ENCODE measurements at regions not wholly inside any gene's neighbourhood (a gene's known extent, or its start where the extent isn't known, plus 50 kb on each side); places are given as distances from the start of the nearest gene placed in this dataset.

DNA sequence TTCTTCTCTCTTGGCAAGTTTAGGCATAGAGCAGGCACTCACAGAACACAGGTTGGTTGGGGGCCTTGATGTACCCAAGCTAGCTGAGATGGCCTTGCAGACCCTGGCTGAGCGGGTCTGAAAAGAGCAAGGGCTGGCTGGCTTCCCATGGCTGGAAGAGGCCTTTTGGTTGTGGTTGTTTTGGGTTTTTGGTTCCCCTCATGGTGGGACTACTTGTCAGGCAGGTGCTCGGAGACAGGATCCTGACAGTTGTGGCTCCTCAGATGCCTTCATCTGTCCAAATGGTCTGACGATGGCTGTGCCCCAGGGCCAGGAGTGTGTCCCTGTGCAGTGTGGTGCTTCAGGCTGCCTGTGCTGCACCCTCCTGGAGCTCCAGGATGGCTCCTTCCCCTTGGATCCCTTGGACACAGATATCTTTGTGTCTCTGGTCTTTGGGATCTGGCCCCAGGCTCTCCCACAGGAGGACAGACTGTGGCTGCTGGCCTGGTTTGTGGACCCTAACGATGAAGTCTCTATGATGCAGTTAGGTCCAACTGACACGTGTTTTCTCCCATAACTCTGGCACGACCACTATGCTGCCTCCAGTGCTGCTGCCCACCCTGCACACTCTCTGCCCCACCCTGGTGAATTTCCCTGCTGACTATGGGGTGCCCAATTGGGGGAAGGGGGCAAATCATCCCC is 321.5 kb upstream of the ZNF32 start:
- DNase-seq (ENCODE audit: low read depth): no peak

DNA sequence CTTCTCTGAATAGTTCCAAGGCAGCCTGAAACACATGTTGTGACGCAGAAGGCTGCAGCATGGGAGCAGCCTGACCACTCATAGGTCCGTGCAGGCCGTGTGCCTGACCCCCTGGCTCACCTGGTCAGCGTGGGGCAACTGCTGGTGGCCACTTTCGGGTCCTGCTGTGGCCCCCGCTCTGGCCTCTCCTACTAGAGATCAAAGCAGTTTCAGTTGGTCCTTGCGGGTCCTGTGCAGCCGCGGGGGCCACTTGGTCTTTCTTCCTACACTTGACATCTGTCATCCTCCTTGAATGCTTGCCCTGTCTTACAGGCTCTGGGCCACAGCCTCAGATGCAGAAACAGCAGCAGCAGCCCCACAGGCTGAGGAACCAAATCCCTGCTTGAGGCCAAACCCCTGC is 320.8 kb upstream of the ZNF32 start:
- no peak for DNase-seq (ENCODE audit: low read depth)

DNA sequence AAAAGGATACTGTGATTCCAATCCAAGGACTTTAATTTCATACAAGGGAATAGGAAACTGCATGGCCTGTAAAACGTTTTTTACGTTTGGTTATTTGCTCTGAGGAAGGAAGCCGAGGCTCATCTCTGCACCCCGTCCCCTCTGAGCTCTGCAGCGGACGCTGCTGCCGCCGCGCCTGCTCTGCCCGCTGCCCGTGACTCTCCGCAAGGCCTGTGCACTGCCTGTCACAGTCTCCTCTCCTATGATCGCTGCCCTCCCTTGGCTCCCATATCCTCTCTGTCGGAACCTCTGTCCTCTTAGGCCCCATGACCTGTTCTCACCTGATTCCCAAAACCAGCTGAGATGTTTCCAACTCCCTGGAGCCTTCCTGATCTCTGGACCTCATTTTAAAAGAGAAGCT is 320.3 kb upstream of the ZNF32 start:
- DNase-seq (ENCODE audit: low read depth): no peak

DNA sequence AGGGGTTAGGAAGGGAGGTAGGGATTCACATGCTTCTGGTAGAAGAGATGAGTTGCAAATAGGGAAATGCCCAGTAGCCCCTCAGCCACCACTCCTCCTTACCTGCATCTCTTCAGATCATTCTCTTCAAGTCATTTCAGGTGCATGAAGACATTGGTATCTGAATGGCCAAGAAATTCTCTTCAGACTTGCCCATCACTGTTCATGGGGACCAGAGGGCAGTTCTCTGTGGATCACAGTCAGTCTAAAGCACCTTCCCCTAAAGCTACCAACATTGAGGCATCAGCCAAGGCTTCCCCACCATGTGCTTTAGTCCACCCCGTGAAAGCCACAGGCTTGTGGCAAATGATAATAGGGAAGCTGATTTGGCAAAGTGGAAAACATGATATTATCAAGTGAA is 319.4 kb upstream of the ZNF32 start:
- DNase-seq (ENCODE audit: low read depth): no peak

DNA sequence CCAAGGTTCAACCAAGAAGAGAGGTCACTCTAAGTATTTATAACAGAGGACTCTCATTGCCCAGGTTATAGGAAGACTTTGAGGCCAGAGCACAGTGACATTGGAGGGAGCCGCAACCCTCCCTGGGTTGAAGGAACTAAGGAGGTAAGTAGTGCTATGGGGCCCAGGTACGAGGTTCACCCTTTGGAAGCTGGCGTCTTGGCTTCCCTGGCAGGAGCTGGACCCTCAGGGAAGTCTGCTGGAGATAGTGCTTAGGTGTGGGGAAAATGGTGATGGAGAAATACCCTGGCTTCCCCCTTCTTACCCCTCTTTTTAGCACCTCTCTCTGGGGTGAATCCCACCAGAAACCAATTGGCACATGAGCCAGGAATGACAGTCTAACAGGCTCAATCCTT is 317.9 kb upstream of the ZNF32 start:
- DNase-seq (ENCODE audit: low read depth): no peak

DNA sequence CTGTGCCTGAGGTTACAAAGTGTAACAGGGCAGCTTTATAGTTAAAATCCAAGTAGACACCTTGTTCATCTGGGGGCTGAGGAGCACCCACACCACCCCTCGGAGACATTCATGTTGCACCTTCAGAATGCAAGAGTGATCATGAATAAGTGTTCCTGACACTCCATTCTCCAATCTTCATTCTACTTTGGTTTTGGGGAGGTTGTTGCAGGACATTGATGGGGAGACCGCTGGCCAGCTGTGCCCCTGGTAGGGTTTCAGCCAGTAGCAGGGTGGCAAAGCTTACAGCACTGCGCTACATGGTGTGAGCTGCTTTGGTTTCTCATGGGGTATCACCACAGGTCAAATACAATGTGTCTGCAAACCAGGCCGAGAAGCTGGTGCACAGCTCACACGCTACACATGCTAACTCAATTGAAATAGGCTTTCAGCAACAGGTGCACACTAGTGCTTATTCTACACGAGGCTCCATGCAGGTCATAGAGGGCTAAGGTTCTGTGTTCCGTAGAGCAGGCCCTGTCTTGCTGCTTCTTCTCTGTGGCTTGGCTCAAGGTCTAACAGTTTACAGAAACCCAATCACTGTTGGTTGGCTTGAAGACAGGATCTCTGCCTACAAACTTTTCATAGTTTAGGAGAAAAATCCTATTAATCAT is 317.4 kb upstream of the ZNF32 start:
- no peak for DNase-seq (ENCODE audit: low read depth)

DNA sequence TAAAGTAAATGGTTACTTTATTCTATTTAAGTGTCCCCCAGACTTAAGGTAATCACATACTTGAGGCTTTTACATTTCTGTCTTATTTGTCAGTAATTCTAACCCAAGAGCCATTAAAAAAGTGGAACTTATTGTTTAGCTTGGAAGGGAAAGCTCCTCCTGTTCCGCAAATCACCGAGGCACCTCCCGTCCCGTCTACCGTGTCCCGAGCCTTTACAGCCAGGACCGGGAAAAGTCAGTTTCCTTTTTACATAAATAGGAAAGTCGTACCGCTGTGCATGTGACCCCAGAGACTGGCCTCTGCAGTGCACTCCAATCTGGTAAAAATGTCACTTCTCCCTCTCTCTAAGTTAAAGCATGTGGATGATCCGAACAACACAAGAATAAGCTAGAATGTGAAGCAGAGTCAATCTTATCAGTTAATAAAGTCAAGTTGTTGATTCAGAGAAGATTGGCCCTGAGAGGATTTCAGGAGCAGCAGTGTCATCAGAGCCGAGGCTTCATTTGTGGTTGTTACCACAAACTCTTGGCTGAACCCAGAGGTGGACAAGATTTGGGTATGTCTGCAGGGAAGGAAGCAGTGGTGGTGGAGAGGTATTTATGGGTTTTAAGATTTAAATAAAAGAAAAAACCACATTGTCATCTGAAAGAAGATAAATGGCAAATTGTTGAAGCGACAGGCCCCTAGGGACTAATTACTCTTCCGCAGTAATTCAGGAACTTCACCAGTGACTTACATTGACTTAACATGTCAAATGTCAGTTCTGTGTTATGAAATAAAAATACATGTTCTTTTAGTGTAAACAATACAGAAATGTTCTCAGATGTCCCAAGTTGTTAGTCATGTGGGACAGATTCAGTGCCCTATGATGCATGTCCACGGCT is 316.6 kb upstream of the ZNF32 start:
- DNase-seq (ENCODE audit: low read depth): no peak

DNA sequence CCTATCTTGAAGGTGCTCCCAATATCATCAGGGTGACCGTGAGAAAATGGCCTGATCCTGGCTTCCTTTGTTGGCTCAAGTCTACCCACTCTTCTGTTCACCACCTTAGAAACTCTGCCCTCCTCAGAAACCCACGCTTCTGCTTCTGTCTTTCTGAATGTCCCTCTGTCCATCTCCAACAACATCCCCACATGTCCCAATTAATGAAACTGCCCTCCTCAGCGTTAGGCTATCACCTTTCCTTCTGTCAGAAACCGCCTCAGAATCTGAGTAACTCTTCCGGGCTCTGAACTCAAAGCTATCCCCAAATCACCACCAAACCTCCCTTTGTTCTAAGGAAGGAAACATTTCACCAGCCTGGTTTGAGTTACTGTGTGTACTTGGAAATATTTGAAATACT is 315.8 kb upstream of the ZNF32 start:
- DNase-seq (ENCODE audit: low read depth): no peak

DNA sequence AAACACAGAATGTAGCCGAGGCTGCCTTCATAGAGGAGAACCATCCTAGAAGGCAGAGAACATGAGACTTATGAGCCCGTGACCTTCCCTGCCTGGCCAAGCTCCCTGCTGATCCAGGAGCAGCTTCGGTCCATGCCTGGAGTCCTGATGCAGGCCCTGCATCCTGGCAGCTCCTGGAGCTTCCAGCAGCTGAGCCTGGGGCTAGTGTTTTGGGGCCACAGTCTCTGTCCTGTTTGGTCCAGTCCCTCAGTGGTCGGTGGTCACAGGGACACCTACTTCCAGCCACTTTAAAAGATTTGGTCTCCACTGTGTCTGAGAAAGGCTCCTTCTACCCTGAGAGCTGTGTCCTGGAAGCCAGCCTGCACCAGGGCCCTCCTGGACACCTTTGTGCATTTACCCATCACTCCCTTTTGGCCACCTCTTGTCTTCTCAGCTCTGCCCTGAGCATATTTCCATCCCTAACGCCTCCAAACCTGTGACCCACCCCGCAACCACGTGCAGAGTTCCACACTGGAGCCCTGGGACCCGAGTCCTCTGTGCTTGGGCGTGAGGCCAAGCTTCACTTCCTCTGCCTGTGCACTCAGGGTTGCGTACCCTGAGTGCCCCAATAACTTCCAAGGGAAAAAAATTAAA is 315.2 kb upstream of the ZNF32 start:
- DNase-seq (ENCODE audit: low read depth): no peak

DNA sequence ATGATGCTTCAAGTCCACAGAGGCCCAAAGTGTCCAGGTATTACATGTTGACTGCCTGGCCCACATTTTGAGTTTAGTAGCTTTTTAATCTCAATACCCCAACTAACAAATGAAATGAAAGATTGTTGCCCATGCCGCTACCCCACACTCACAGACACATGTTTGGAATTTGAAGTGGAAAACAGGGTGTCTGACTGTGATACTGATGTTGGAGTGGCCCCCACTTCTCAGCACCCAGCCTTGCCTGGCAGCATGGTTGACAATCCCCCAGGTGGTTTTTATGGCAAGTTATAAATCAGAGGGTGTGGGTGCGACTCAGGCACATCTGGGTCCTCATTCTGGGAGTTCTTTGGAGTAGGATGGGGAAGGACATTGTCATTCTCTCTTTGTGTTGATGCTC is 314.7 kb upstream of the ZNF32 start:
- no peak for DNase-seq (ENCODE audit: low read depth)

DNA sequence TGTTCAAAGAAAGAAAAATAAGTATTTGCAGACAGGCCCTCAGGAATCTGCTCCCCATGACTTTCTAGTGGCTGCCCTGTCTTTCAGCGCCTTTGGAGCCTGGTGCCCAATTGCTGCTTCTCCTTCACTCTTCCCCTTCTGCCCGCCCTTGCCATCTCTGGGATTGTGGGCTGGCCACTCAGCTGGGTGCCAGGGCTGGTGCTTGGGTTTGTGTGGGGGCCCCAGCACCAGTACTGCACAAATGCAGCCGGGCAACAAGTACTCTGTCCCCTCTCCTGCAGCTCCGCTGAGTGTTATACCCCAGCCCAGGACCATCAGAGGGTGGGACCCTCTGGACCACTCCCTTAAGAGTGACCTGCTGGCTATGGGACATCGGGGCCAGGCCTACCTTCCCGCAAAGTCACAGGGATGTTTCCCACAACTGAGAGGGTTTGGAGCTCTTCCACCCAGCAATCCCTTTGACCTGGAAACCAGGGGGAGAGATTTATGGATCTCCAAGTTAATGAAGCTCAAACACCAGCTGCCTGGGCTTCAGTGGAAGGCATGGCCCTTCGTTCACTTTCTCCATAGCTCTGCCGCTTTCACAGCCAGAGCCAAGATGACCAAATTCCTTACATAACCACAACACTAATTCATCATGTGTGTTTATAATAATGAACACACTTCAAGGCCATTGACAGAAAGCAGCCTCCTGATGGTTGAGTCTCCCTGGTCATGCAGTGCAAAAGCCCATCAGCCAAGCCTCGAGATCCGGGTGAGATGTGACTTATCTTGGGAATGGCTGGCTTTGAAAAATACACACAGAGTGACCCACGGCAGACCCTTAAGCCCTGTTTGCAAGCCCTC is 313.9 kb upstream of the ZNF32 start:
- DNase-seq (ENCODE audit: low read depth): no peak

DNA sequence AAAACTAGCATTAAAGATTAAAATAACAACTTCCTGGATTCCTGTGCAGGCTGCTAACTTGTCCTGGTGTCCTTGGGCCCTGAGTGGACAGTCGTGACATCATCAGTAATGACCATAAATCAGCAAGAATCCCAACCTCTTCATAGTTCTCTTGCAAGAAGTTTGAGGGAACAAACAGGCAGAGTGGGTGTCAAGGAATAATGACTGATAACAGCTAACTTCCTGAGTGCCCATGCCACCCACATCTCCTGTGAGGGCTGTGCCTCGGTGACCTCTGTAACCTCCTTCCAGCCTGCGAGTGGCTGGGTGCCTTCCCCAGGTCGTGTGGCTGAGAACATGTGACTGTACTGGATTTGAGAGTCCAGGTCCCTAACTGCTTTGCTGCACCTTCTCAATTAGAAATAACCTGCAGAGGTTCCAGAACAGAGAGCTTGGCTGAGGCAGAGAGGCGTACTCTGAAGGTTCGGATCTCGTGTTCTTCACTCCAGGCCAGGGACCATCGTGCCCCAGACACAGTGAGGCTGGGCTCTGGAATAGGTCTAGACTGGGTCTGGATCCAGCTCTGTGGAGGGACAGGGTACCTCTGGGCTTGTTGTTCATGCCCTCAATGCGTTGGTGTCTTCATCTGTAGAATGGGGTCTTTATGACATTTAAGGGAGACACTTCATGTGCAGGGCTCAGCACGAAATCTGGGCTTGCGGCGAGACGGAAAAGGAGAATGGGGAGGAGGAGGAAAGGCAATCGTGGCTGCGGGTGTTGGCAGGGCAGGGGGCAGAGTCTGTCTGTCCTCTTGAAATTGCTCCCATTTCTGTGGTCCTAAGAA is 313.1 kb upstream of the ZNF32 start:
- no peak for DNase-seq (ENCODE audit: low read depth)

DNA sequence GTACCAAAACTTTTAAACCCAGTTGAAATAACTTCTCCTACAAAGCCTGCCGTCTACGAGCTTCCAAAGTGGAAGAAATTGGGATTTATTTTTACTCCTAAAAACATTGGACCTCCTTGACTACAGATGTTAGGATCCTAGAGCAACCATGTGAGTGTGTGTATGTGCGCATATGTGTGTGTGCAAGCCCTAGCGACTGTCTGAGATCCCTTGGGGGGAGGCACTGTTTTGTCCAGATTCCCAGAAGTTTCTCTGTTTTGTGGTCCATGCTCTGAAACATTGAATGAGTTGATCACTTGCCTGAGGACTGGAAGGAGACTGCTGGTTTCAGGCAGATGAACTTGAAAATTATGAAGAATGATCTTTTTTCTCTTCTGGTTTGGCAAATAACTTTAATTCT is 312.3 kb upstream of the ZNF32 start:
- DNase-seq (ENCODE audit: low read depth): no peak

DNA sequence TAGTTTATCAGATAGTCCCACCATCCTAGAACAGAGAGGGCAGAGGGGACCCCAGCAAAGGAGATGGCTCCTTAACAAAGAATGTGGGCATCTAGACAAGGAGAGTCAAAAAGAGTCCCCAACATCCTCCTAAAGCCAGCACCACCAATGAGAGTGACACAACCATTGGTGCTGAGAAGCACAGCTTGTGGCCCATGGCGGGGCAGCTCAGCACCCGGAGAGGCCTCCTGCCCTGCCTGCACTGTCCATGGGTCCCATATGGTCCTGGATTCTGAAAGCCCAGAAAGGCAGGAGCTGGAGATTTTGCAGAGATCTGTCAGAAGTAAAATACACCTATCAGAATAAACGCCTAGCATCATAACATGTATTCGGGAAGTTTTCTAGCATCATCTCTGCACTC is 311.8 kb upstream of the ZNF32 start:
- DNase-seq (ENCODE audit: low read depth): no peak

DNA sequence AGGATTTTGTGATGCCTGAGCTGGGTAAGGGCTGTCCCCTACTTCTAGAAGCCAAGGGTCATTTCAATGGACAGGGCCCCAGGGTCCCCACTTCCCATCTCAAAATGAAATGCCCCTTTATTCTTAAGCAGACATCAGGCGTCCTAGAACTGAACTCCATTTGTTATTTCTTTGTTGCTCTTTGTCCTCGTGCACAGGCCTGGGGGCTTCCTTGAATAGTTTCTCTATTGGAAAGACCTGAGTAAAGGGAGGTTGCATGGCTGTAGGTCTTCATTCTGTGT is 311.4 kb upstream of the ZNF32 start:
- DNase-seq (ENCODE audit: low read depth): no peak

DNA sequence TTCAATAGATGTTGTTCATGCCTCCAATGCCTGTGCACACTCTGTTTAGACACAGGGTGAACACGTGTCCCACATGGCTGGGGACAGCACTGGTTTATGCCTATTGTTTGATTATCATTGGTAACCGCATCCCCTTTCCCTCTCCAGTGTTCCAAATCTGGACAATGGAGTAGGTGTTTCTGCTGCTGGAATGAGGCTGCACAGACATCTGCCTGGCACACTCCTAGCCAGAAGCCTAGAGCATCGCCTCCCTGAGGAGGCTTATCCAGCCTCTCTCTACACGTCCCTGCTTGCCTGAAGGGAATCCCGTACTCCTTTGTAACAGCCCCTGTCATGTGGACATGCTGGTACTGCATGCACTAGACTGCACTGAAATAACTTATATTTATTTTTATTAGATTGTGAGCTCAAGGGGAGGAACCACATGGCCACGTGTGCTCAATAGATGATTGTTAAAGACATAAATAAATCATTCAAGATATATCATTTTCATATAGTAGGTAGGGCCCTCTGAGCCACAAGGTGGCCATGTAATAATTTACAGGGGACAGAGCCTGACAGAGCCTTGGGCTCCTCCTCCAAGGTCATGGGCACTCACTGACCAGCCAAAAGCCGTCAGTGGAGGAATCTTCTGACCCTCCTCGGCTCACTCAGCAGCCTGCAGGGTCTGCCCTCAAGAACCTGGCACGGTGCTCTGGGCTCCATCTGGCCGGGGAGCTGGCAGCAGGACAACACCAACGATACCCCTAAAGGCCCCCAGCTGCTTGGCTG is 310.9 kb upstream of the ZNF32 start:
- no peak for DNase-seq (ENCODE audit: low read depth)

DNA sequence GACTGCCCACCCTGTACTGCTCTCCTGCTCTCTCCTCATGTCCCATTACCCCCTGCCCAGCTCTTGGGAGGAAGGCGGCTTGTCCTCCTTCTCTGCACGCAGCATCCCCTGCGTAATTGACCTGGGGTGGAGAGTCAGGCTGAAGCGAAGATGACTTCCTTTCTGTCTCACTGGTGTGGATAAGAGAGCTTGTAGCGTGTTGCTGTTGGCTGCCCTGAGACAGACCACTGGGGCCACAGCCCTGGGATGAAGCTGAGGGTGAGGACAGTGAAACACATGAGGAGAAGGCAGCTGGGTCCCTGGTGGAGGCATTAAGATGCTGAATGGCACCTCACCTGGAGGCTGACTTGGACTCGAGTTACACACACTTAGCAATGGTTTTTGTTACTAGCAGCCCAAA is 310.3 kb upstream of the ZNF32 start:
- DNase-seq (ENCODE audit: low read depth): no peak

DNA sequence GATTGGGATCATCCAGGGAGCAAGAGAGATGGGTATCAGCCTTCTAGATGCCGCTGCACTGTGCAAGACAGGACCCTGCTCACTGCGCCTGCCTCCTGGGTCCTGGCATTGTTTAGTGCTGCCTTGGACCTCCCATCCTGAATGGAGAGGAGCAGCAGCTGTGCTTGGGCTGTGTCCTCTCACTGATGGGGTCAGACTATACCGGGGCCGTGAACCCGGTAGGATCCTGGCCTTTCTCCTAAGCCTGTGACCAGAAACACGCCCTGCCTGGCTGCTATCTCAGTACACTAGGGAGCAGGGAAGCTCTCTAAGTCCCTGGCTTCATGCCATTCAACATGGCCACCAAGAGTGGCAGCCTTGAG is 309.4 kb upstream of the ZNF32 start:
- no peak for DNase-seq (ENCODE audit: low read depth)

DNA sequence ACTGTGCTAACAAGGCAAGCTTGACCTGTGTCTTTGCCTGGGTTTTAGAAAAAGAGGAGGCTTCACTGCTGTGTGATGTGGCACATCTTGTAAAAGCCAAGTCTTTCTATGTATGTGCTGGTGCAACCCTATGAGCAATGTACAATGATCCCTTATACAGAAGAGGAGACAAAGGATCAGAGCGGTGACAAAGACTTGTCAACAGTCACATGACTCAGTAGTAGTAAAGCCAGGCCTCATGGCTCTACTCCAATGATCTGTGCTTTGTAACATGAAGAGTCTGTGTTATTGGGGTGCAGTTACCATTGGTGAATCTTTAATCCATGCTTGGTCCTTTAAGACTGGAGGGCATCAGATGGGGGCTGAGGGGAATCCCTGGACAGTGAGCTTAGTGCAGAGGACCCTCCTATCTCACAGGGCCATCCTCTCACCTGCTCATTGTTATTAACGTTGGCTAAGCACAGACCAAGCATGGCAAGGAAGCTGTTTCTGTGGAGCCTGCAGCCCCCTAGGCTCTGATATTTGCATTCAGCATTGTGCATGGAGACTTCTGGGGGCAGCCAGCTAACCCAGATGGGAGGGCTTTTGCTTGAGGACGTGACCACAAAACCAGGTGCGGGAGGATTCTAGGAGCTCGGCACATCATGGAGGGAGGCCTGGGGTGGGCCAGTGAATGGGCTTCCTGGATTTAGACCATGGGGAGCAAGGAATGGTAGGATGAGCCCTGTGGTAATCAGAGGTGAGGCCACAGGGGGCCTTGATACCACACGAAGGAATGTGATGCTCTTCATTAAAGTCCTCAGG is 308.8 kb upstream of the ZNF32 start:
- no peak for DNase-seq (ENCODE audit: low read depth)

DNA sequence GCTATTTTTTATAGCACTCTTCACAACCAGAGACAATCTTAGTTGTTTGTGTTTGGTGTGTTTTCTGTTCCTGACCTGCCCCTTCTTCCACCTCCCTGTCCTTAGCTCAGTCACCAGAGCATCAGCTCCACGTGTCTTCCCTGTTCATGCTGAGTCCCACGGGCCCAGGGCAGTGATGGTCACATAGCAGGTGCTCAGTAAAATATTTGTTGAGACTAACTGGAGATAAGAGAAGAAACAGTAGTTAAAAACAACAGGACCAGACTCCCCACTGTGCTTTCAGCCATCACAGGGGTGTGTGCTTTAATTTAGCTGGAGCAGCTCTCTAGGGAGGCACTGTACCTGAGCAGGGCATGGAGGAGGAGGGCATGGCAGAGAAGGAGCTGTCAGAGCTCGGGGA is 307.3 kb upstream of the ZNF32 start:
- no peak for DNase-seq (ENCODE audit: low read depth)
